Retinal pigment epithelial cell (primary cell): ENCODE measurements at regions not wholly inside any gene's neighbourhood (a gene's known extent, or its start where the extent isn't known, plus 50 kb on each side); places are given as distances from the start of the nearest gene placed in this dataset.

Source experiments
- DNase-seq: peaks from one replicate; pipeline ENCODE4 v3.0.0-alpha.2; 2010; ENCODE audit warnings: low read depth
- H3K4me3 ChIP-seq: 2 replicates; pipeline ENCODE4 v1.5.1; 2011; ENCODE audit warnings: mild to moderate bottlenecking, low read length, control low read depth, moderate library complexity
- CTCF ChIP-seq: conservative IDR thresholded peaks from 2 replicates; pipeline ENCODE4 v1.5.1; 2011; ENCODE audit warnings: low read depth, low read length, control low read depth, inconsistent platforms

GRCh38 chr5:3844266-3844665 lies 248.6 kb downstream of the IRX1 start:
- TF ChIP-seq CTCF: no peak
- no peak for DNase-seq

GRCh38 chr5:3845230-3845629 lies 249.6 kb downstream of the IRX1 start:
- DNase-seq: no peak
- TF ChIP-seq CTCF: no peak
- H3K4me3 ChIP-seq: no peak overlapping the region

More at GRCh38 chr5:3844266-3844665, 248.6 kb downstream of the IRX1 start:
- H3K4me3 ChIP-seq: no peak overlapping the region

GRCh38 chr5:3852161-3852916 lies 256.7 kb downstream of the IRX1 start:
- H3K4me3 ChIP-seq: no peak overlapping the region
- DNase-seq: no peak
- no peak for TF ChIP-seq CTCF

- H3K4me3 ChIP-seq: no peak overlapping the region
- no peak for TF ChIP-seq CTCF
- DNase-seq: no peak
Observed at GRCh38 chr5:3853362-3853761, 257.7 kb downstream of the IRX1 start.

GRCh38 chr5:3854188-3854821 lies 258.7 kb downstream of the IRX1 start:
- TF ChIP-seq CTCF: no peak
- H3K4me3 ChIP-seq: no peak overlapping the region
- no peak for DNase-seq

GRCh38 chr5:3856036-3856435 lies 260.4 kb downstream of the IRX1 start:
- no peak for DNase-seq
- TF ChIP-seq CTCF: no peak

GRCh38 chr5:3858524-3858923 lies 262.9 kb downstream of the IRX1 start:
- no peak for DNase-seq
- no peak for TF ChIP-seq CTCF
- no peak overlapping the region for H3K4me3 ChIP-seq

More at GRCh38 chr5:3856036-3856435, 260.4 kb downstream of the IRX1 start:
- H3K4me3 ChIP-seq: no peak overlapping the region
